ENCODE measurements at regions not wholly inside any gene's neighbourhood (a gene's known extent, or its start where the extent isn't known, plus 50 kb on each side); places are given as distances from the start of the nearest gene placed in this dataset.
"Not testable (repeated sequence)": the region's sequence is repeated elsewhere in the genome, so short reads cannot be mapped to it uniquely, and the experiment has no call there.

- no peak for DNase-seq
Observed at GRCh38 chr5:54820346-54821134, 164.9 kb downstream of the ESM1 start.

- peak; percentile 90 for DNase-seq
Observed at GRCh38 chr5:54807421-54807820, 178.0 kb downstream of the ESM1 start.

- no peak for DNase-seq
Observed at GRCh38 chr5:54804521-54804920, 180.9 kb downstream of the ESM1 start.

GRCh38 chr5:54804086-54804485, 181.3 kb downstream of the ESM1 start:
- no peak for DNase-seq

GRCh38 chr5:54803471-54804011, 181.9 kb downstream of the ESM1 start:
- DNase-seq: no peak

GRCh38 chr5:54799645-54800044, 185.7 kb downstream of the ESM1 start:
- no peak for DNase-seq

GRCh38 chr5:54795777-54796176, 189.6 kb downstream of the ESM1 start:
- DNase-seq: no peak

- DNase-seq: no peak
Observed at GRCh38 chr5:54795284-54795683, 190.1 kb downstream of the ESM1 start.

- DNase-seq: no peak
Observed at GRCh38 chr5:54794135-54794975, 191.0 kb downstream of the ESM1 start.

GRCh38 chr5:54793468-54794134, 191.8 kb downstream of the ESM1 start:
- no peak for DNase-seq

- peak; percentile 57 for DNase-seq
Observed at GRCh38 chr5:54792611-54793404, 192.6 kb downstream of the ESM1 start.

GRCh38 chr5:54787910-54788309, 197.5 kb downstream of the ESM1 start:
- not testable (repeated sequence) for DNase-seq

GRCh38 chr5:54785729-54786591, 199.4 kb downstream of the ESM1 start:
- no peak for DNase-seq

GRCh38 chr5:54778783-54779182, 206.6 kb downstream of the ESM1 start:
- no peak for DNase-seq

GRCh38 chr5:54775645-54776044, 209.7 kb downstream of the ESM1 start:
- DNase-seq: no peak

GRCh38 chr5:54774281-54775170, 210.9 kb downstream of the ESM1 start:
- no peak for DNase-seq

GRCh38 chr5:54772684-54773083, 212.7 kb downstream of the ESM1 start:
- DNase-seq: no peak

- no peak for DNase-seq
Observed at GRCh38 chr5:54772231-54772630, 213.2 kb downstream of the ESM1 start.

GRCh38 chr5:54769746-54770145, 215.6 kb downstream of the ESM1 start:
- no peak for DNase-seq

- DNase-seq: no peak
Observed at GRCh38 chr5:54769072-54769471, 216.3 kb downstream of the ESM1 start.
